Activated CD4-positive, CD25-positive, alpha-beta regulatory T cell treated with anti-CD3 and anti-CD28 coated beads, Interleukin-2, amount 50 U/mL, for 72 hours (primary cell): ENCODE measurements at regions not wholly inside any gene's neighbourhood (a gene's known extent, or its start where the extent isn't known, plus 50 kb on each side); places are given as distances from the start of the nearest gene placed in this dataset.
"Not testable (repeated sequence)": the region's sequence is repeated elsewhere in the genome, so short reads cannot be mapped to it uniquely, and the experiment has no call there.

Experiments
- DNase-seq: peaks from one replicate; pipeline ENCODE4 v3.0.0; 2021

DNA sequence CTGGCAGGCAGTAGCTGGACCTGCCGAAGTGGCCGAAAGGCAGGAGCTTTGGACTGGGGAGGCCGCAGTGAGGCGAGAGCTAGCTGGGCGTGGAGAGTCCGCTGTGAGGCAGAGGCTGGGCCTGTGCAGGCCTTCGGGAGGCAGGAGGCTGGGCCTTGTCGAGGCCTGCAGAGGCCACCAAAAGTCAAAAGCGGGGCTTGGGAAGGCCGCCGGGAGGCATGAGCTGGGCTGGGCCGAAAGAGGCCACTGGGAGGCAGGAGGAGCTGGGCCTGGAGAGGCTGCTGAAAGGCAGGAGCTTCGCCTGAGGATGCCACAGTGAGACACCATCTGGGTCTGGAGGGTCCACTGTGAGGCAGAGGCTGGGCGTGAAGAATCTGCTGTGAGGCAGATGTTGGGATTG is 105.8 kb upstream of the TP53BP2 start:
- DNase-seq = not testable (repeated sequence)

DNA sequence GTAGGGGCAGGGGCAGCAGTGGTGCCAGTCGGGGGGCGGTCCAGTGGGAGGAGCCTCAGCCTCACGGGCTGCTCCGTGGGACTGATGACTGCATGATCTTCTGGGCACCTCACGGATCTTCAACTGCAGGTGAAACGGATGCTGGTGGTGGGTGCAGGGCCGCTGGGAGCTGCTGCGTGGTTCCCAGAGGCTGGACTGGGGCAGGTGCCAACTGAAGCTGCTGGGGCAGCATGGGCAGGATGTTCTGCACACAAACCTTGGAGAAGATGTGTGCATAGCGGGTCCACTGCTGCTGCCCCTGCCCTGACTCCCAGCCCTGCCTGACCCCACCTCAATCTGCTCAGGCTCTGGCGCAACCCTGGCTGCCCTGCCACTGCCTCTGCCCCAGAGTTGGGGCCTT is 104.2 kb upstream of the TP53BP2 start:
- not testable (repeated sequence) for DNase-seq

DNA sequence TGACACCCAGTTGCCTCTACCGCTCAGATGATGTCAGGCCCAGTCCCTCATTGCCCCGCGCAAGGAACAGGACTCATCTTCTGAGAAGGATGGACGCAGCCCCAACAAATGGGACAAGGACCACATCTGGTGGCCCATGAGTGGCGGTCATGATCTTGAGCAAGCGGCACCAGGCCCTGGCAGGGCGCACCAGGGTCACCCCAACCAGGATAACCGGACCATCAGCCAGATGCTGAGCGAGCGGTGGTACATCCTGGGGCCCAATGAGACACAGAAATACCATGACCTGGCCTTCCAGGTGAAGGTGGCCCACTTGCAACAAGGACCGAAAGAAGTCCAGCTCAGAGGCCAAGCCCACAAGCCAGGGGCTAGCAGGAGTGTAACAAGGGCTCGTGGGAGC is 102.3 kb upstream of the TP53BP2 start:
- not testable (repeated sequence) for DNase-seq

DNA sequence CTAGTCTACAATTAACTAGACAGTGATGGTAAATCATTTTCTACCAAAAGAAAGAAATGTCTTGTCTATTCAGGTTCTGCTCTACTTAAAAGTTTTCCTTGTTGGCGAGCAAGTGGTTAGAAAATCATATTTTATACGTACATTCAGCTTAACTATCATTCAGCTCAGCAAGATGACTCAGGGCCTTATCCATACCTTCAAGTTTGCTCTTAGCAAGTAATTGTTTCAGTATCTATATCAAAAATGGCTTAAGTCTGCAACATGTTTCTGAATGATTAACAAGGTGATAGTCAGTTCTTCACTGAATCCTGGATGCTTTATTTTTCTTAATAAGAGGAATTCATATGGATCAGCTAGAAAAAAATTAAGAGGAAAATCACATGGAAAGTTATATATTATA is 90.8 kb upstream of the TP53BP2 start:
- not testable (repeated sequence) for DNase-seq

DNA sequence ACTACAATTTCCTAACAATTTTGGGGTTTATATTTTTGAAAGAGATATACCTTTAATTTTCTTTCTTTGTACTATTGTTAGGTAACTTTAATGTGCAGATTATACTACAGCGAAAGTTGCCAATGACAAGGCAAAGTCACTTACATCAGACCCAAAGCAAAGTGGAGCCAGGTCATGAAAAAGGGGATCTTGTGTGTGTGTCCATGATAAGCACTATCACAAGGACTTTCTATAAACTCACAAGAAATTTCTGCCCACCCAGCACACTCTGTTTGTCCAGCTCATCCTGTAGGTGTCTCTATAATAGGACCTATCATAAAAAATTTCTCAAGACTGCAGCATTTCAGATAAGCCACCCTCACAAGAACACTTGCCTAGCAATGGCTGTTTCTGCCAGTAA is 85.7 kb upstream of the TP53BP2 start:
- not testable (repeated sequence) for DNase-seq

DNA sequence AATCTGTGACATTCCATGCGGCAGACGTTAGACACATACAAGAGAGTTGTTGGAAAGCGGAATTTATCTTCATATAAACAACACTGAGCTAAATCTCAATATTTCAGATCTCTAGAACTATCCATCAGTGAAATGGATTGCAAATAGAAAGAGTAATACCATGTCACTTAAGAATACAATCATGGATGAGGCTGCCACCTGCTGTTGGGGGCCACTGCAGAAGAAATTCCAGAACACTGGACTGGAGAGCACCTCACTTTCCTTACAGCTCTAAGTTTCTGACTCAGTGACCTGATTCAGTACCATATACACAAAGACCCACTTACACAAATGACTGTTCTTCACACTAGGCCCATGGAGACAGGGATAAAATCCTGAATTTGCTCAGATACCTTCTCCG is 75.1 kb upstream of the TP53BP2 start:
- not testable (repeated sequence) for DNase-seq

DNA sequence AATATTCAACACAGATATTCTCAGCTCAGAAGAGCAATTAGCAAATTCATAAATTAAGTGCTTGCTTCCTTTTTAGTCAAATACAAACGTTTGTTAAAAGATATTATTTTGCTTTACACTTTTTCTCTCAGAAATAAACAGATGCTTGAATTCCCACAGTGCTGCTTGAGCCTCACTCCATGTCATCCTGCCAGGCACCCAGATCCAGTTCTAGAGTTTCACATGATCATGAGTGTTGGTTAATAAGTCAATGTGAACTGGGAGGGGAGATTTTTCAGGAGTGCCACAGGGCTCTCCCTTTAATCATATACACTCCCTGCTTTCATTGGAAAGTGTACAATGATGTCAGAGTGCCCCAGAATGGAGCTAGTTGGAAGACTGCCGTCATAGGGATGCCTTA is 69.7 kb upstream of the TP53BP2 start:
- DNase-seq = not testable (repeated sequence)

DNA sequence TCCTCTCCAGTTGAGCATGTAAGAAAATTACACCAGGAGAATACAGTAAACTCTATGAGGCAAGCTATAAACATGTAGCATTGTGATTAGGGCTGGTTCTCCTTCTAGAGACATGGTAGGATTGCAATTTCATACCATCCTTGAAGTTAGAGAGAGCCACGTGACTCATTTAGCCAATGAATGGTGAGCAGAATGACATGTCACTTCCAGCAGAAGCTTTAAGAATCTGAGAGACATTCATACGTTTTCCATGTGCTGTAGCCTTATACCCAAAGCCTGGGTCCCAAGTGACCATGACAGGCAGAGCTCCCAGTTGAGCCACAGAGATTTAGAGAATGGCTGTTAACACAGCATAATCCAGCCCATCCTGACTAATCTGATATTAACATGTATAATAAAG is 68.0 kb upstream of the TP53BP2 start:
- DNase-seq = not testable (repeated sequence)

DNA sequence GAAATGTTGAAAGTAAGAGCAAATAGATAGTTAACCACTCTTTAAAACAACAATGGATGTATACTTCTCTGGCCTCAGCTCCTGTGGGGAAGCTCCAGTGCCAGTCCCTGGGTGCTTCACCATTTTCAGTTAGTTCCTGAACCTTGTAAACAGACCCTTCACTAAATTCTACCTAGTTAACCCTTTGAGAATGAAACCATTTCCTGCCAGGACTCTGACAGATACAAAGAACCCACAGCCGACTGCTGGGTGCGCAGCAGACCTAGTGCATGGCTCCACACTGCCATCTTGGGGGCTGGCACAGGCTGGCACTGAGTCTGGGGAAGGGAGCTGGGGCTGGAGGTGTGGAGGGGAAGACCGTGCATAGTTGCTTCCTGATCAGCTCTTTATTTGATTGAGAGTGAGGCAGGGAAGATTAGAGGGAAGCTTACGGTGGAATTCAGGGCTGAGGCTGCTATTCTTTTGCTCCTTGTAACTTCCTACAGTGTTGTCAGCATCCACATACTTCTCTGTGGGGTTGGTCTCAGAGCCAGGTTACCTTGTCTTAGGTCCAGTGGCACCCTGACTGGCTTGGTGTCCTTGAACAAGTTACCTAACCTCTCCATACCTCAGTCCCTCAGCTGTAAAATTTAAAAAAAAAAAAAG is 62.3 kb upstream of the TP53BP2 start:
- DNase-seq = not testable (repeated sequence)

DNA sequence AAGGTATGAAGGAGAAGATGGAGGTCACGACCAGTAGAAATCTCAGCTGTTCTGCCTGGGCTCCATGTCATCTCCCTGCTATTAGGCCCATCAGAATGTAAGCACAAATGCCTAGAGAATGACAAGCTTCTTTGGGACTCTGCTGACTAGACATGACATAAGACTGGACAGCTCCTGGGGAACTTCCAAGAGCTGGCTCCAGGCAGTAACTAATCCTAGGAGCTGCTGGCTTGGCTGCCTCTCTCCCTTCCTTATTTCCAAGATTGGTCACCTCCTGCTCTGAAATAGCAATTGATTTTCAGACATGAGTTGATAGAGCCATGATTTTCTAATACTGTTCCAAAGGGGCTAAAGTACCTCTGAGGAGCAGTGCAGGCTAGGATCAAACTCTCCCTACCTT is 57.5 kb upstream of the TP53BP2 start:
- DNase-seq = not testable (repeated sequence)

DNA sequence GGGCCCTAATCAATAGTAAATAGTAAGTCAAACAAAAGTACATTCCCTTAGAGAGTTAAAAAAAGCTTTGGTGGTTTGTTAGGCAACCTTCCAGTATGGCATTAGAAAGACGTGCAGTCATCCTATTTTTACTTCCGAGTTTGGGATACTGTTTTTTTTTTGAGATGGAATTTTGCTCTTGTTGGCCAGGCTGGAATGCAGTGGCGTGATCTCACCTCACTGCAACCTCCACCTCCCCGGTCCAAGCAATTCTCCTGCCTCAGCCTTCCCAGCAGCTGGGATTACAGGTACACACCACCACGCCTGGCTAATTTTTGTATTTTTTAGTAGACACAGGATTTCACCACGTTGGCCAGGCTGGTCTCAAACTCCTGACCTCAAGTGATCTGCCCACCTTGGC is 54.0 kb upstream of the TP53BP2 start:
- DNase-seq = not testable (repeated sequence)

DNA sequence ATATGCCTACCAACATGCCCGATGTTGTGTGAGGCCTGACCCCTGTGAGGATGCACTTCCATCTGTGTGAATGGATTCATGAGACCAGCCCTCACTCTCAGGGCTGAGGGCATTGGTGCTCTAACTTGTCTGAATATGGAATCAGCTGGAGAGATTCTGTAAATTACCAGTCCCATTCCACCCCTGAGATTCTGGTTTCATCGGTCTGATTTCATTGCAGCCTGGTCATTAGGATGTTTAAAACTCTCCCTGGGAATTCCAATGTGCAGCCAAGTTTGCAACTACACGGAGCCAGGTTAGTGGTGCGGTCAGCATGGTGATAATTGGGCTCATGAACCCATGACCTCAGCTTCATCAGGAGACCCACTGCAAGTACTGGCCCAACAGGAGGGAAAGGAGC is 51.4 kb upstream of the TP53BP2 start:
- not testable (repeated sequence) for DNase-seq

DNA sequence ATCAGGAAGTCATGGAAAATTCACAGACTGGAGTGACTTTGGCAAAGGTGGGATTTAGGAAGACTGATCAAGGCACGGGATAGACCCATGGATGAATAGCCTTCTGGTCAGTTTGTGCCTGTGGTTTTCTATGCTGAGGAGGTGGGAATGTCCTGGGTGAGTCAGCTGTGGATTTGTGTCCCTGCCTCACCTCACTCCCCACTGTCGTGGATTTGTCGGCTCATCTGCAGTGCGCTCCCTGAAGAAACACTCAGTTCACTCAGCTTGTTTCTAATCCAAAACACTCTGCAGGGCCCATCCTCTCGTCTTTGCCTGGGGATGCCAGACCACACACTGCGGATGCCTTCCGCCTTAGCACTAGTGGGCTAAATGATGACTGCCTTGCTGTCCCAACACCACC is 50.2 kb upstream of the TP53BP2 start:
- not testable (repeated sequence) for DNase-seq
